22Rv1 (cell line): ENCODE measurements at regions not wholly inside any gene's neighbourhood (a gene's known extent, or its start where the extent isn't known, plus 50 kb on each side); places are given as distances from the start of the nearest gene placed in this dataset.

Experiments
- H3K27ac ChIP-seq: fragments of 450-650 bp; 2 replicates; pipeline ENCODE4 v1.5.1; 2017
- ZFX ChIP-seq: fragments of 450-650 bp; IDR thresholded peaks from 2 replicates; pipeline ENCODE4 v1.6.1; 2017; ENCODE audit warnings: antibody characterized with exemption, borderline replicate concordance
- TF ChIP-seq, protein P1 (sequence below): fragments of 450-650 bp; IDR thresholded peaks from 2 replicates; pipeline ENCODE4 v1.5.1; 2017; ENCODE audit warnings: mild to moderate bottlenecking

DNA sequence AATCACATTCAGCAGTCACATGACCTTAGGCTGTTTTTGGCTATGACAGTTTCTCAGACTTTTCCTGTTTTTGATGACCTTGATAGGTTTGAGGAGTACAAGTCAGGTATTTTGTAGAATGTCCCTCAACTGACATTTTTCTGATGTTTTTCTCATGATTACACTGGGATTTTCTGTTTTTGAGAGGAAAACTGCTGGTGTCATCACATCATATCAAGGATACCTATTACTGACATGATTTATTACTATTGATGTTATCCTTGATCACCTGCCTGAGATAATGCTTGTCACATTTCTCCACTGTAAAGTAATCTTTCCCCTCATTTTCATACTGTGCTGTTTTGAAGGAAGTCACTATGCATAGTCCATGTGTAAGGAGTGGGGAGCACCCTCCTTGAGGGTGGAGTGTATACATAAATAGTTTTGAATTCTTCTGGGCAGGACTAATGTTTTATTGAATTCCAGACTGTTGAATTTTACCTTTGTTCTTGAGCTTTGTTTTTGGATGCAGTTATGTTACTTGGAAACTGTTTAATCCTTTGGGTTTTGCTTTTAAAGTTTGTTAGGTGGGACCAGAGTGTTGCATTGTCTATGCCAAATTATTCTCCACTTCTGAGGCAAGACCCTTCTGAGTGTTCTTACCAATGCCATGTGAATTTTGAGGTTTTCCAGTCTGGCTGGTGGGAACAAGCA, 444.5 kb upstream of the FAR2 start:
- TF ChIP-seq, protein P1, sequence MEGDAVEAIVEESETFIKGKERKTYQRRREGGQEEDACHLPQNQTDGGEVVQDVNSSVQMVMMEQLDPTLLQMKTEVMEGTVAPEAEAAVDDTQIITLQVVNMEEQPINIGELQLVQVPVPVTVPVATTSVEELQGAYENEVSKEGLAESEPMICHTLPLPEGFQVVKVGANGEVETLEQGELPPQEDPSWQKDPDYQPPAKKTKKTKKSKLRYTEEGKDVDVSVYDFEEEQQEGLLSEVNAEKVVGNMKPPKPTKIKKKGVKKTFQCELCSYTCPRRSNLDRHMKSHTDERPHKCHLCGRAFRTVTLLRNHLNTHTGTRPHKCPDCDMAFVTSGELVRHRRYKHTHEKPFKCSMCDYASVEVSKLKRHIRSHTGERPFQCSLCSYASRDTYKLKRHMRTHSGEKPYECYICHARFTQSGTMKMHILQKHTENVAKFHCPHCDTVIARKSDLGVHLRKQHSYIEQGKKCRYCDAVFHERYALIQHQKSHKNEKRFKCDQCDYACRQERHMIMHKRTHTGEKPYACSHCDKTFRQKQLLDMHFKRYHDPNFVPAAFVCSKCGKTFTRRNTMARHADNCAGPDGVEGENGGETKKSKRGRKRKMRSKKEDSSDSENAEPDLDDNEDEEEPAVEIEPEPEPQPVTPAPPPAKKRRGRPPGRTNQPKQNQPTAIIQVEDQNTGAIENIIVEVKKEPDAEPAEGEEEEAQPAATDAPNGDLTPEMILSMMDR = no peak
- no peak for TF ChIP-seq ZFX
- H3K27ac ChIP-seq = no peak overlapping the region

DNA sequence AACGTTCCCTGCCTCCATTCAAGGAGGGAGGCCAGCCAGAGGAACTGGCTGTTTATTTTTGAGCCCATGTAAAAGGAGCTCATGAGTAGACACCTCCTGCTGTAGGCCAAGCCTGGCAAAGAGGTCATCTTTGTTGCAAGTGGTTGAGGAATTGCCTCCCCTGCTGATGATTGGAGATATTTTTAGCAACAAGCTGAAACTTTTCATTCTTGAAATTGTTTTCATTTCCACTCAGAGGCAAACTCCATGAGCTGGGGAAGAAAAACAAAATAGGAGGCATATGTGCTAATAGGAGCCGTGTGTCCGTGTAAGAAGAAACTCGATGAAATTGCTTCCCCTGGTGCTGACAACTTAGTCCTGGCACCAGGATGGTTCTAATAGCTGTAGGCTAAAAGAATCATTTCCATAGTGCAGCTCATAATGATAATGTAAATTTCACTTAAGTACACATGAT, 440.1 kb upstream of the FAR2 start:
- H3K27ac ChIP-seq = no peak overlapping the region
- no peak for TF ChIP-seq ZFX
- TF ChIP-seq, protein P1 = no peak

DNA sequence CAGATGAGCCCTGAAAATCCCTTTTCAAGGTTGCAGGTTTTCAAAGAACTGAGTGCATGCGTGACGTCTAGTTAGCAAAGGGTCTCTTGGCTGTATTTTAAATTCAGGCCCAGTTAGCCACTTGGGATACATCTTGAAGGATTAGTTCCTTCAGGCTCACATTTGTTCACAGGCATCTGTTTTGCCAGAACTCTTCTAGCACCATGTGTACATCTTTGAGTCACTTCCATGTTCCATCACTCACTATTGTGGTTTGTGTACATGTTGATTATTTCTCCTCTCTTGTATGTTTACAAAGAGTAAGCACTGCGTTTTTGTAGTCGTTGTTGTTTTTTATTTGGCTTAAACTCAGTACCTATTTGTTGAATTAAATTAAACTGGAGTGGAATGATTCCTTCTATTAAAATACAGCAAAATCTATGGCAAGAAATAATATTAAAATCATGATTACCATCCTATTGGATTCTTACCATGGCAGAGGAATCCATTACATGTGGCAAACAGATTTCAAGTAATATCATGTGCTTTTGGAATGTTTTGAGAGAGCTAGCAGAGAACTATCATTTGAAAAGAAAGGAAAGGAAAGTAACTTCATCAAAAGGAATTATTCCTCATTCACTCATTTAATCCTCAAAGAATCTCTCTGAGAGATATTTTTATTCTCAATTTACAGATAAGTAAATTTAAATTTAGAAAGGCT, 438.9 kb upstream of the FAR2 start:
- TF ChIP-seq, protein P1 = no peak
- TF ChIP-seq ZFX = no peak
- no peak overlapping the region for H3K27ac ChIP-seq

DNA sequence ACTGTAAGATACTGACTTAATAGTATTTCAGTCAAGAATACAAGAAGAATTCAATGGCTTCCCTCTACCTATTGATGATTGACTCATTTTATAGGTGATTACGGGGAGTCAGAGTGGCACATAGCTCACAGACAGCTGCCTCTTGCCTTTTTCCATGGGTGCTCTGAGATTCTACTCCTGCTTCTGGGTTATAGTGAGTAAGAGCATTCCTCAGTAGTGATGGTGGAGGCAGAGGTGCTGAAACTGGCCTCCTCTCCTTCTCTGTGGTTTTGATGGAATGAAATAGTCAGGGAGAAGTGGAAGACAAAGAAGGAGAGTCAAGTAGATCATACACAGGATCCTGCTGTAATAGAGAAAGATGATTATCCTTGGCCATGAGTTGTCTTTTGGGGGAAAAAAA, 438.2 kb upstream of the FAR2 start:
- TF ChIP-seq, protein P1 = no peak
- no peak for TF ChIP-seq ZFX
- no peak overlapping the region for H3K27ac ChIP-seq

DNA sequence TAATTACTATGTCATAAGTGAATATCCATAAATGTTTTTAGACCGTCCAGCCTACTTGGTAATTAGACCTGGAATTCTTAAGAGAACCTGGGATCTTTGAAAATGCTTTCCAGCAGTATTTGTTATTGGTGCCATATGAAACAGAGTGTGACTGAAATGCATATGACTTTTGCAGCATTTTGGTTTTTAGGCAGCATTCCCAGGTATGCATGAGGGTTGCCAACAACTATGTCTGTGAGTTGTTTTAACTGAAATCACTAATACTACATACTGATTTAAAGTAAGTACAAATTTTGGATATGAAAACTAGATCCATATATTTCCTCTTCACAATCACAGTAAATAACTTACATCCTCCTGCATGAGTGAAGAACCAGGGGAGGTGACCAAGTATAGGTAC, 437.7 kb upstream of the FAR2 start:
- TF ChIP-seq, protein P1 = no peak
- no peak for TF ChIP-seq ZFX
- H3K27ac ChIP-seq = no peak overlapping the region

DNA sequence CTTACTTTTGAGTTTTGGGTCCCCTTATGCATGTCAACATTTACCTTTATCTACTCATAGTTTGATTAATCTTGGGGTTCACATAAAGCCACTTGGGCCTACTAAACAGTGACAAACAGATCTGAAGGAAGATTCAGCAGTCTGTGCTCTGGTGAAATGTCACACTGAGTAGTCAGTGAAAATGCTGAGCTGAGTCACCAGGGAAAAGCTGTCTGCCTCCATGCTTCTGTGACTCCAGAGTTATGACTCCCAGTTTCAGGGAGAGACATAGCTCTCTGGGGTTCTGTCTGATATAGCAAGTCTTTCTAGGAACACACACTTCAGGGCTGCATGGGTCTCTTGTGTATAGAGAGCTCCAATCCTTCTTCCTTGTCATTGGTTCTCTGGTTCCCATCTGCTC, 406.3 kb upstream of the FAR2 start:
- TF ChIP-seq, protein P1 = no peak
- no peak for TF ChIP-seq ZFX

DNA sequence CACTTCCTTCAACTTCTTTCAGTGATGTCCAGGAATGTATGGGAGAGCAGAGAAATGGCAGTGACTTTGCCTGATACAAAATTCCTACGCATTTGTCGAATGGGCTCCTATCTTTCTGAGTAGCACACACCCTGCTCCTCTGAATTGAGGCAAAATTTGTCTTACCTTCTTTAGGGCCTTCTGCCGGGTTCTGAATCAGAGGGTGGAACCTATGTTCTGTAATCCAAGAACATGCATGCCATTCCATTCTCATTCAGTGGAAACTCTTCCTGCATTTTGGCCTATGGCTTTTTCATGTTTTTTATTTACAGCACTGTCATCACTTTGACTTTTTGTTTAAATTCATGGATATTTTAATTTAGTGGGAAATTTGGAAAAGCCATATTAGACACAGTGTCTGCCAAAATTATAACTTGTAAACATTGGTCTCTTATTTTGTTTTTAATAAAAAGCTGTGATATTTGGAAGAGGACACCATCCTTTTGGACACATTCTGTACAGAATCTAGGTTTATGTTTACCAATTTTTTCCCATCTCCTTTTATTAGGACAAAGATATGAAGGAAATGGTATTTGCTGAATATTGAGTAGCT, 402.2 kb upstream of the FAR2 start:
- H3K27ac ChIP-seq = no peak overlapping the region
- TF ChIP-seq ZFX = no peak
- TF ChIP-seq, protein P1 = no peak

More for the DNA sequence above, 406.3 kb upstream of the FAR2 start:
- no peak overlapping the region for H3K27ac ChIP-seq
